Vagina (tissue), 2 donors: ENCODE measurements at regions not wholly inside any gene's neighbourhood (a gene's known extent, or its start where the extent isn't known, plus 50 kb on each side); places are given as distances from the start of the nearest gene placed in this dataset.

Experiments
- POLR2A ChIP-seq, 2 donors: fragments of 450-650 bp; IDR thresholded peaks; one replicate each; pipeline ENCODE4 v1.6.1; 2017; ENCODE audit warnings: antibody characterized with exemption in 2 of 2, mild to moderate bottlenecking in 2 of 2, moderate library complexity in 2 of 2
- POLR2AphosphoS5 ChIP-seq, 2 donors: sonication (generic); formaldehyde crosslinking; IDR thresholded peaks; one replicate each; pipeline ENCODE4 v1.9.0; 2017; ENCODE audit warnings: antibody characterized with exemption in 2 of 2, mild to moderate bottlenecking in 2 of 2, low read depth in 1 of 2; ENCODE audit not compliant: insufficient read depth in 1 of 2
- TF ChIP-seq, protein P1 (sequence below), 3 experiments: fragments of 450-650 bp in 2 of 3; fragments of 200-600 bp in 1 of 3; sonication (generic) in 1 of 3; IDR thresholded peaks; one replicate each; pipeline ENCODE4 v1.5.1; 2017 to 2019; ENCODE audit warnings: antibody characterized with exemption in 3 of 3, mild to moderate bottlenecking in 2 of 3, moderate library complexity in 2 of 3

DNA sequence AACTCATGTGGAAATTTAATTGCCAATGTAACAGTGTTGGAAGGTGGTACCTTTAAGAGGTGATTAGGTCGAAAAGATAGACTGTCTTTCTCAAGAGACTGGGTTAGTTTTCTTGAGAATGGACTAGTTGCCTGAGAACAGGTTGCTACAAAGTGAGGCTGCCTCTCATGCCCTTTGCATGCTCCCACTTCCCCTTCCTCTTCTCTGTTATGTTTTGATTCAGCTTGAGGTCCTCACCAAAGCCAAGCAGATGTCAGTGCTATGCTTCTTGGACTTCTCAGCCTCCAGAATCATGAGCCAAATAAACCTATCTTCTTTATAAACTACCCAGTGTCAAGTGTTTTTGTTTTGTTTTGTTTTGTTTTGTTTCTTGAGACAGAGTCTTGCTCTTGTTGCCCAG is 187.0 kb upstream of the RUNX1 start:
- TF ChIP-seq, protein P1, sequence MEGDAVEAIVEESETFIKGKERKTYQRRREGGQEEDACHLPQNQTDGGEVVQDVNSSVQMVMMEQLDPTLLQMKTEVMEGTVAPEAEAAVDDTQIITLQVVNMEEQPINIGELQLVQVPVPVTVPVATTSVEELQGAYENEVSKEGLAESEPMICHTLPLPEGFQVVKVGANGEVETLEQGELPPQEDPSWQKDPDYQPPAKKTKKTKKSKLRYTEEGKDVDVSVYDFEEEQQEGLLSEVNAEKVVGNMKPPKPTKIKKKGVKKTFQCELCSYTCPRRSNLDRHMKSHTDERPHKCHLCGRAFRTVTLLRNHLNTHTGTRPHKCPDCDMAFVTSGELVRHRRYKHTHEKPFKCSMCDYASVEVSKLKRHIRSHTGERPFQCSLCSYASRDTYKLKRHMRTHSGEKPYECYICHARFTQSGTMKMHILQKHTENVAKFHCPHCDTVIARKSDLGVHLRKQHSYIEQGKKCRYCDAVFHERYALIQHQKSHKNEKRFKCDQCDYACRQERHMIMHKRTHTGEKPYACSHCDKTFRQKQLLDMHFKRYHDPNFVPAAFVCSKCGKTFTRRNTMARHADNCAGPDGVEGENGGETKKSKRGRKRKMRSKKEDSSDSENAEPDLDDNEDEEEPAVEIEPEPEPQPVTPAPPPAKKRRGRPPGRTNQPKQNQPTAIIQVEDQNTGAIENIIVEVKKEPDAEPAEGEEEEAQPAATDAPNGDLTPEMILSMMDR (IDR thresholded peaks at IDR 0.05): no peak
- TF ChIP-seq POLR2AphosphoS5 (IDR thresholded peaks at IDR 0.05; ENCODE audit: insufficient read depth in 1 of 2, low read depth in 1 of 2) (no peak), POLR2A (IDR thresholded peaks at IDR 0.05) (no peak)
